Right lobe of liver (tissue), 4 donors: ENCODE measurements at regions not wholly inside any gene's neighbourhood (a gene's known extent, or its start where the extent isn't known, plus 50 kb on each side); places are given as distances from the start of the nearest gene placed in this dataset.

Experiments
- POLR2A ChIP-seq: fragments of 450-650 bp; IDR thresholded peaks from one replicate; pipeline ENCODE4 v1.6.1; 2017; ENCODE audit warnings: antibody characterized with exemption, mild to moderate bottlenecking
- TF ChIP-seq, protein P1 (sequence below), 4 donors: fragments of 200-600 bp in 3 of 4; fragments of 450-650 bp in 1 of 4; IDR thresholded peaks; one replicate each; pipeline versions ENCODE4 v1.5.1 to v1.8.0; 2016 to 2022; ENCODE audit warnings: antibody characterized with exemption in 4 of 4, mild to moderate bottlenecking in 2 of 4
- donor health status: DM: no; HTN: no; CAD: no.
- donor health status: DM: no; HTN: no; CAD: no.
- donor health status: DM: no; HTN: yes; CAD: no.

DNA sequence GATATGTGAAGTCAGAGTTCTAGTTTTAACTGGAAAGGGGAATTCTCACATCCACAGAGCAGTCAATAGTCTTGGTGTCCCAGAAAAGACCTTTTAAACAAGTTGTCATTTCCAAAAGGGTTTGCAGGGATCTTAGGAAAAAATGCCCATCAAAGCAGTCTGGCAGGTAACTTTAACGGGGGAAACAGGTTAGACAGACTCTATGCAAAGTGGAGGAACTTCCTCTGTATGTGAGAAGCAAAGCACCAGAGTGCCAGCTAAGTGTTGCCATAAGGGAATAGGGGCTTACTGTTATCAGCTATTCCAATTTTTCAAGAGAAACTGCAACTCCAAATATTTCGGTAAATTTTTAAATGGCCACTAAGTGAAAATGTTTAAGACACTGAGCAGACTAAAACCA is 307.9 kb upstream of the MDFIC2 start:
- TF ChIP-seq, protein P1, sequence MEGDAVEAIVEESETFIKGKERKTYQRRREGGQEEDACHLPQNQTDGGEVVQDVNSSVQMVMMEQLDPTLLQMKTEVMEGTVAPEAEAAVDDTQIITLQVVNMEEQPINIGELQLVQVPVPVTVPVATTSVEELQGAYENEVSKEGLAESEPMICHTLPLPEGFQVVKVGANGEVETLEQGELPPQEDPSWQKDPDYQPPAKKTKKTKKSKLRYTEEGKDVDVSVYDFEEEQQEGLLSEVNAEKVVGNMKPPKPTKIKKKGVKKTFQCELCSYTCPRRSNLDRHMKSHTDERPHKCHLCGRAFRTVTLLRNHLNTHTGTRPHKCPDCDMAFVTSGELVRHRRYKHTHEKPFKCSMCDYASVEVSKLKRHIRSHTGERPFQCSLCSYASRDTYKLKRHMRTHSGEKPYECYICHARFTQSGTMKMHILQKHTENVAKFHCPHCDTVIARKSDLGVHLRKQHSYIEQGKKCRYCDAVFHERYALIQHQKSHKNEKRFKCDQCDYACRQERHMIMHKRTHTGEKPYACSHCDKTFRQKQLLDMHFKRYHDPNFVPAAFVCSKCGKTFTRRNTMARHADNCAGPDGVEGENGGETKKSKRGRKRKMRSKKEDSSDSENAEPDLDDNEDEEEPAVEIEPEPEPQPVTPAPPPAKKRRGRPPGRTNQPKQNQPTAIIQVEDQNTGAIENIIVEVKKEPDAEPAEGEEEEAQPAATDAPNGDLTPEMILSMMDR (IDR thresholded peaks at IDR 0.05), result no peak
- TF ChIP-seq POLR2A, result no peak
